DMS114 treated with DMSO at 0.1 percent for 48 hours (cell line): ENCODE measurements at regions not wholly inside any gene's neighbourhood (a gene's known extent, or its start where the extent isn't known, plus 50 kb on each side); places are given as distances from the start of the nearest gene placed in this dataset.

Experiments used
- DNase-seq: peaks from one replicate; lab custom pipeline; 2025; ENCODE audit not compliant: unreplicated experiment; lab: John Stamatoyannopoulos, UW

GRCh38 chr5:73375191-73375545 is 73.4 kb downstream of the FOXD1 start:
- DNase-seq: no peak

GRCh38 chr5:73374520-73375190 is 73.9 kb downstream of the FOXD1 start:
- no peak for DNase-seq

GRCh38 chr5:73373814-73374510 is 74.6 kb downstream of the FOXD1 start:
- DNase-seq: no peak

GRCh38 chr5:73370640-73371583 is 77.7 kb downstream of the FOXD1 start:
- no peak for DNase-seq

- DNase-seq: no peak
Observed at GRCh38 chr5:73370095-73370494, 78.5 kb downstream of the FOXD1 start.

GRCh38 chr5:73369278-73369677 is 79.3 kb downstream of the FOXD1 start:
- DNase-seq: no peak

- no peak for DNase-seq
Observed at GRCh38 chr5:73367650-73368049, 80.9 kb downstream of the FOXD1 start.

- DNase-seq: no peak
Observed at GRCh38 chr5:73365990-73366667, 82.4 kb downstream of the FOXD1 start.

GRCh38 chr5:73365301-73365853 is 83.2 kb downstream of the FOXD1 start:
- no peak for DNase-seq

GRCh38 chr5:73363911-73364730 is 84.5 kb downstream of the FOXD1 start:
- DNase-seq: no peak

- DNase-seq: no peak
Observed at GRCh38 chr5:73359395-73359794, 89.2 kb downstream of the FOXD1 start.

- DNase-seq: no peak
Observed at GRCh38 chr5:73358366-73358765, 90.2 kb downstream of the FOXD1 start.

- no peak for DNase-seq
Observed at GRCh38 chr5:73357576-73357975, 91.0 kb downstream of the FOXD1 start.

- no peak for DNase-seq
Observed at GRCh38 chr5:73355108-73355507, 93.5 kb downstream of the FOXD1 start.

GRCh38 chr5:73354406-73354805 is 94.2 kb downstream of the FOXD1 start:
- DNase-seq: no peak

GRCh38 chr5:73352649-73353230 is 95.8 kb downstream of the FOXD1 start:
- no peak for DNase-seq

- DNase-seq: no peak
Observed at GRCh38 chr5:73352243-73352642, 96.3 kb downstream of the FOXD1 start.

- DNase-seq: no peak
Observed at GRCh38 chr5:73351593-73351992, 97.0 kb downstream of the FOXD1 start.

GRCh38 chr5:73346878-73347408 is 101.6 kb downstream of the FOXD1 start:
- no peak for DNase-seq
